ENCODE measurements at regions not wholly inside any gene's neighbourhood (a gene's known extent, or its start where the extent isn't known, plus 50 kb on each side); places are given as distances from the start of the nearest gene placed in this dataset.

DNA sequence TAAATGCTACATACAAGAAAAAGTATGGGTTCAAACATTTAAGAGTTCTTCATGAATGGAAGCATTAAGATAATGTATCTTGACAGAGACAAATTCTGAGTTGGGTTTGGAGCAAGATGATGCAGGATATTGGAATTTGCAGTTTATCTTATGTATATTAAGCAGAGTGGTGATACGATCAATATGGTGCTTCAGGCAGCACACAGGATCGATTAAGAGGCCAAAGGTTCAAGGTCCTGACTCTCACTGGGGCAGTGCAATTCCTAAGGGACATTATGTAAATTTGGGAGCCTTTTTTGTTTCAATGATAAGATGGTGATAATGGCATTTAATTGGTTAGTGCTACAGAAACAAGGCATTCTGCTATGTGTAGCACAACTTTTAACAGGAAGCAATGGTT, 381.9 kb downstream of the KCNJ3 start:
- TF ChIP-seq, protein P1, sequence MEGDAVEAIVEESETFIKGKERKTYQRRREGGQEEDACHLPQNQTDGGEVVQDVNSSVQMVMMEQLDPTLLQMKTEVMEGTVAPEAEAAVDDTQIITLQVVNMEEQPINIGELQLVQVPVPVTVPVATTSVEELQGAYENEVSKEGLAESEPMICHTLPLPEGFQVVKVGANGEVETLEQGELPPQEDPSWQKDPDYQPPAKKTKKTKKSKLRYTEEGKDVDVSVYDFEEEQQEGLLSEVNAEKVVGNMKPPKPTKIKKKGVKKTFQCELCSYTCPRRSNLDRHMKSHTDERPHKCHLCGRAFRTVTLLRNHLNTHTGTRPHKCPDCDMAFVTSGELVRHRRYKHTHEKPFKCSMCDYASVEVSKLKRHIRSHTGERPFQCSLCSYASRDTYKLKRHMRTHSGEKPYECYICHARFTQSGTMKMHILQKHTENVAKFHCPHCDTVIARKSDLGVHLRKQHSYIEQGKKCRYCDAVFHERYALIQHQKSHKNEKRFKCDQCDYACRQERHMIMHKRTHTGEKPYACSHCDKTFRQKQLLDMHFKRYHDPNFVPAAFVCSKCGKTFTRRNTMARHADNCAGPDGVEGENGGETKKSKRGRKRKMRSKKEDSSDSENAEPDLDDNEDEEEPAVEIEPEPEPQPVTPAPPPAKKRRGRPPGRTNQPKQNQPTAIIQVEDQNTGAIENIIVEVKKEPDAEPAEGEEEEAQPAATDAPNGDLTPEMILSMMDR (IDR thresholded peaks at IDR 0.05; ENCODE audit: extremely low read depth, missing control alignments) = no peak
- DNase-seq (ENCODE audit: low spot score) = no peak

- TF ChIP-seq, protein P1 (IDR thresholded peaks at IDR 0.05; ENCODE audit: extremely low read depth, missing control alignments) = no peak
- no peak for DNase-seq (ENCODE audit: low spot score)
Measured at GRCh38 chr2:155070489-155070888, 372.0 kb downstream of the KCNJ3 start.

GRCh38 chr2:155062922-155063258, 364.4 kb downstream of the KCNJ3 start:
- DNase-seq (ENCODE audit: low spot score) = no peak
- TF ChIP-seq, protein P1 (IDR thresholded peaks at IDR 0.05; ENCODE audit: extremely low read depth, missing control alignments) = no peak

DNA sequence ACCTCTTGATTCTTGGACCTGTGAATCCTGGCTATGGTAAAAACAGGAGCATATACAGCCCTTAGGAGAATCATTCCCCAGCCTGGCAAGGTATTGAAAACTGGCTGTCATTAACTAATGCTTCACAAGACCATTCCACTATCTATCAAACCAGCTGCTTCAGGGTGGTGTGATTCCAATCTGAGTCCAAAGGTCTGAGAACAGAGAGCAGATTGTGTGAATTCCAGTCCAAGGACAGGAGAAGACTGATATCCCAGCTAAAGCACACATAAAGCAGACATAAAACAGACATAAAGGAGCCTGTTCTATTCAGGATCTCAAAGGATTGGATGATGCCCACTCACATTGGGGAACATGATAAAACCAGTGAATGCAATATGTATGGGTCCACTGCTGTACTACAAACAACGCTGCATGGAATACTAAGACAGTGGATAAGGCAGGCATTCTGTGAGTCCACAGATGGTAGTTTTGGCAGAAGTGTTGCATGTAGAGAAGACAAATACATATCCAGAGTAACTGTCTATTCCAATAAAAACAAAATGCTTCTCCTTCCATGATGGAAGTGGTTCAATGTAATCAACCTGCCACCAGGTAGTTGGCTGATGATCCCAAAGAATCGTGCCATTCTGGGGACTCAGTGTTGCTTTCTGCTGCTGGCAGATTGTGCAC, 363.9 kb downstream of the KCNJ3 start:
- TF ChIP-seq, protein P1 (IDR thresholded peaks at IDR 0.05; ENCODE audit: extremely low read depth, missing control alignments) = no peak
- no peak for DNase-seq (ENCODE audit: low spot score)

- no peak for DNase-seq (ENCODE audit: low spot score)
- TF ChIP-seq, protein P1 (IDR thresholded peaks at IDR 0.05; ENCODE audit: extremely low read depth, missing control alignments) = no peak
Measured at GRCh38 chr2:155060896-155061295, 362.4 kb downstream of the KCNJ3 start.

DNA sequence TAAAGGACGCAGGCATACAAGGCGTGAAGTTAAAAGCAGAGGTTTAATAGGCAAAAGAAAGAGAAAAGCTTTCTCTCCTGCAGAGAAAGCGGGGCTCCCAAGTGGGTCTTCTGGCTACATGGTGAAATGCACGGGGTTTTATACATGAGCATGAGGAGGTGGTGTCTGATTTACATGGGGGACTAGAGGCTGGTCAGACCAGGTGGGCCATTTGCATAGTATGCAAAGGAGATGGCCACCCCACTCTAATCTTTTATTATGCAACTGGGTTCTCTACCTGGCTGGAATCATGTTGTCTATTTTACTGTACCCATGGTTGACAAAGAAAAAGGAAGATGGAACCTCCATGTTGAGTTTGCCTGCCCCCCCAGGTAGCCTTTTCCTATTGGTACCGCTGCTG, 356.2 kb downstream of the KCNJ3 start:
- TF ChIP-seq, protein P1 (IDR thresholded peaks at IDR 0.05; ENCODE audit: extremely low read depth, missing control alignments) = no peak
- DNase-seq (ENCODE audit: low spot score) = no peak

- TF ChIP-seq, protein P1 (IDR thresholded peaks at IDR 0.05; ENCODE audit: extremely low read depth, missing control alignments) = no peak
- DNase-seq (ENCODE audit: low spot score) = no peak
Measured at GRCh38 chr2:155043097-155043496, 344.6 kb downstream of the KCNJ3 start.

All from GM20000 (cell line).